SK-N-SH (cell line): ENCODE measurements at regions not wholly inside any gene's neighbourhood (a gene's known extent, or its start where the extent isn't known, plus 50 kb on each side); places are given as distances from the start of the nearest gene placed in this dataset.

Experiments used
- CTCF ChIA-PET: fragments of 300-600, 350-600 bp; formaldehyde crosslinking; extraction: SDS; loops from one replicate; lab custom pipeline; 2021; lab: Yijun Ruan, JAX
- POLR2A ChIA-PET: fragments of 350-600 bp; sonication (Branson Sonifier 250); formaldehyde crosslinking; extraction: SDS; loops from one replicate; lab custom pipeline; 2020; ENCODE audit warnings: antibody characterized with exemption, inconsistent platforms; lab: Yijun Ruan, JAX
- DNase-seq: peaks from one replicate; pipeline ENCODE4 v3.0.0; 2012
- H2AFZ ChIP-seq: fragments of 200-600 bp; sonication (generic); 2 replicates; pipeline ENCODE4 v1.8.1; 2016; ENCODE audit warnings: antibody characterized with exemption, mild to moderate bottlenecking, low read depth
- H3F3A ChIP-seq: fragments of 200-600 bp; sonication (generic); replicated peaks from 2 replicates; pipeline ENCODE3; 2016; ENCODE audit warnings: antibody characterized with exemption, mild to moderate bottlenecking; ENCODE audit not compliant: insufficient read depth
- H3K27ac ChIP-seq, 2 experiments: fragments of 200-500 bp in 1 of 2; fragments of 200-600 bp in 1 of 2; sonication (Bioruptor generic) in 1 of 2; sonication (generic), shearing (Covaris generic) in 1 of 2; 2 replicates each; pipeline versions ENCODE4 v1.5.1 to v1.6.1; 2014 to 2016; ENCODE audit warnings: low read depth in 2 of 2, inconsistent platforms in 1 of 2, low read length in 1 of 2, mild to moderate bottlenecking in 1 of 2, mixed read lengths in 1 of 2
- H3K27me3 ChIP-seq: fragments of 200-600 bp; sonication (generic), shearing (Covaris generic); 2 replicates; pipeline ENCODE4 v1.6.1; 2016; ENCODE audit warnings: mixed run types; ENCODE audit not compliant: insufficient read depth
- H3K36me3 ChIP-seq, 2 experiments: fragments of 200-500 bp in 1 of 2; fragments of 200-600 bp in 1 of 2; sonication (Bioruptor generic) in 1 of 2; sonication (generic) in 1 of 2; replicated peaks in 1 of 2; 2 replicates each; pipeline versions ENCODE3 to v1.5.1; 2014 to 2016; ENCODE audit warnings: low read length in 1 of 2, mild to moderate bottlenecking in 1 of 2; ENCODE audit not compliant: insufficient read depth in 2 of 2, control insufficient read depth in 1 of 2
- H3K4me1 ChIP-seq, 2 experiments: fragments of 200-500 bp in 1 of 2; fragments of 200-600 bp in 1 of 2; sonication (Bioruptor generic) in 1 of 2; sonication (generic), shearing (Covaris generic) in 1 of 2; 2 replicates each; pipeline versions ENCODE4 v1.5.1 to v1.6.1; 2014 to 2016; ENCODE audit warnings: low read depth in 1 of 2, low read length in 1 of 2, mixed run types in 1 of 2; ENCODE audit not compliant: insufficient read depth in 2 of 2, control insufficient read depth in 1 of 2
- H3K4me2 ChIP-seq: fragments of 200-600 bp; sonication (generic), shearing (Covaris generic); 2 replicates; pipeline ENCODE4 v1.6.1; 2017; ENCODE audit warnings: mixed run types
- H3K4me3 ChIP-seq, 2 experiments: fragments of 200-500 bp in 1 of 2; fragments of 200-600 bp in 1 of 2; sonication (Bioruptor generic) in 1 of 2; sonication (generic), shearing (Covaris generic) in 1 of 2; 2 replicates each; pipeline versions ENCODE4 v1.5.1 to v1.8.1; 2014 to 2016; ENCODE audit warnings: low read depth in 2 of 2, inconsistent platforms in 1 of 2, low read length in 1 of 2, mild to moderate bottlenecking in 1 of 2, mixed read lengths in 1 of 2, moderate library complexity in 1 of 2
- H3K79me2 ChIP-seq: fragments of 200-600 bp; sonication (generic); 2 replicates; pipeline ENCODE4 v1.8.1; 2017; ENCODE audit warnings: mild to moderate bottlenecking; ENCODE audit not compliant: insufficient read depth
- H3K9ac ChIP-seq: fragments of 200-600 bp; sonication (generic); 2 replicates; pipeline ENCODE4 v1.6.1; 2017; ENCODE audit warnings: mixed run types
- H3K9me2 ChIP-seq: fragments of 200-600 bp; sonication (generic); 2 replicates; pipeline ENCODE4 v1.6.1; 2017; ENCODE audit warnings: mixed run types
- H3K9me3 ChIP-seq: fragments of 200-600 bp; sonication (generic); 2 replicates; pipeline ENCODE4 v1.6.1; 2017; ENCODE audit warnings: mixed run types, mild to moderate bottlenecking, moderate library complexity
- H4K20me1 ChIP-seq: fragments of 200-600 bp; sonication (generic); 2 replicates; pipeline ENCODE4 v1.6.1; 2017; ENCODE audit warnings: mild to moderate bottlenecking, mixed run types; ENCODE audit not compliant: insufficient read depth
- EP300 ChIP-seq, 2 experiments: IDR thresholded peaks; 2 replicates each; pipeline versions ENCODE4 v1.4.0 to v1.6.1; 2012; ENCODE audit warnings: borderline replicate concordance in 1 of 2, low read depth in 1 of 2, low read length in 1 of 2
- EZH2phosphoT487 ChIP-seq: fragments of 200-600 bp; sonication (generic); IDR thresholded peaks from 2 replicates; pipeline ENCODE4 v1.6.1; 2017; ENCODE audit warnings: low read depth, mixed run types, mild to moderate bottlenecking, antibody characterized with exemption, moderate library complexity, borderline replicate concordance
- MEF2A ChIP-seq: IDR thresholded peaks from 2 replicates; pipeline ENCODE4 v1.4.0; 2012; ENCODE audit warnings: low read depth, borderline replicate concordance
- MXI1 ChIP-seq: IDR thresholded peaks from 2 replicates; pipeline ENCODE4 v1.6.1; 2012; ENCODE audit warnings: mild to moderate bottlenecking, low read depth, low read length, improper control_type of control experiment
- NRF1 ChIP-seq: IDR thresholded peaks from 2 replicates; pipeline ENCODE4 v1.6.1; 2012; ENCODE audit warnings: low read depth, mild to moderate bottlenecking, low read length
- SIN3A ChIP-seq: IDR thresholded peaks from 2 replicates; pipeline ENCODE4 v1.6.1; 2012; ENCODE audit warnings: low read depth, mild to moderate bottlenecking, low read length, moderate library complexity, borderline replicate concordance
- TEAD4 ChIP-seq: IDR thresholded peaks from 2 replicates; pipeline ENCODE4 v1.4.0; 2012; ENCODE audit warnings: mild to moderate bottlenecking, borderline replicate concordance; ENCODE audit not compliant: insufficient read depth
- WGBS: methylation state at CpG from one replicate; pipeline ENCODE4 v1.1.6; 2017; ENCODE audit warnings: low lambda C conversion rate; 5-methylcytosine and 5-hydroxymethylcytosine counted together
- TF ChIP-seq, protein P1 (sequence below): IDR thresholded peaks from 2 replicates; pipeline ENCODE4 v1.6.1; 2012; ENCODE audit warnings: mild to moderate bottlenecking, low read depth, low read length, moderate library complexity
- TF ChIP-seq, protein P2 (sequence below): fragments of 150-350 bp; IDR thresholded peaks from 2 replicates; pipeline ENCODE4 v1.6.1; 2016; ENCODE audit warnings: mild to moderate bottlenecking, low read depth, low read length

DNA sequence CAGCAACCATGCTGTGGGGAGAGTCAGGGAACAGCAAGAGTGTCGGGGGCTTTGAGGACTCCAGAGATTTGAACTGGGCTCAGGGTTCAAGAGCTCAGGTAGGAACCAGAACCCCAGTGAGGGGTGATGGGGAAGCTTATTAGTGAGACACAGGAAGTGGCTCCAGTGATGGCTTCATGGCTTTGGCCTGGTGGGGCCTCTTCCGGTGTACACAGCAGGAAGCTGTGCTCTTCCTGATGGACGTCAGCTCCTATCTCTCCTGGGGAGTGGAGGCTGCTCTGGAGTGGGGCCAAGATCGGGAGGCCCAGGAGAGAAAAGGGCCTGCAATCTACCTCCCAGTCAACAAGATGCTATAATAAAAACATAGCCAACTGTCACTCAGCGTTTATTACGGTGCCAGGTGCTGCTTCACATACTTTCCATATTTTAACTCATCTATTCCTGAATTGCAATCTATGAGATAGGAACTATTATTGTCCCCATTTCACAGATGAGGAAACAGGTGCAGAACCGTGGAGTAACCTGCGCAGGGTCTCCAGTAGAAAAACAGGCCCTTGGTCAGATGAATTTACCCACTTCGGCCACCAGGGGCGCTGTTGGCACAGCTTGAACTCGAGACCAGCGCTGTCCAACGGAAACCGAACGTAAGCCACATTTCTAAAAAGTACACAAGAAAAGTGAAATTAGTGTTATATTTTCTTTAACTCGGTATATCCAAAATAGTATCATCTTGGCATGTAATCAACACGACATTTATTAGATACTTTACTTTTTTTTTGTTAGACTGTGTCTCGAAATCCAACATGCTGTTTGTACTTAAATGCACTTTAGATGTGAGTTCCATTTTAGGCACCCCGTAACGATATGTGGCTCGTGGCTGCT lies 63.6 kb upstream of the DLK1 start (continued):
- TF ChIP-seq, protein P1, sequence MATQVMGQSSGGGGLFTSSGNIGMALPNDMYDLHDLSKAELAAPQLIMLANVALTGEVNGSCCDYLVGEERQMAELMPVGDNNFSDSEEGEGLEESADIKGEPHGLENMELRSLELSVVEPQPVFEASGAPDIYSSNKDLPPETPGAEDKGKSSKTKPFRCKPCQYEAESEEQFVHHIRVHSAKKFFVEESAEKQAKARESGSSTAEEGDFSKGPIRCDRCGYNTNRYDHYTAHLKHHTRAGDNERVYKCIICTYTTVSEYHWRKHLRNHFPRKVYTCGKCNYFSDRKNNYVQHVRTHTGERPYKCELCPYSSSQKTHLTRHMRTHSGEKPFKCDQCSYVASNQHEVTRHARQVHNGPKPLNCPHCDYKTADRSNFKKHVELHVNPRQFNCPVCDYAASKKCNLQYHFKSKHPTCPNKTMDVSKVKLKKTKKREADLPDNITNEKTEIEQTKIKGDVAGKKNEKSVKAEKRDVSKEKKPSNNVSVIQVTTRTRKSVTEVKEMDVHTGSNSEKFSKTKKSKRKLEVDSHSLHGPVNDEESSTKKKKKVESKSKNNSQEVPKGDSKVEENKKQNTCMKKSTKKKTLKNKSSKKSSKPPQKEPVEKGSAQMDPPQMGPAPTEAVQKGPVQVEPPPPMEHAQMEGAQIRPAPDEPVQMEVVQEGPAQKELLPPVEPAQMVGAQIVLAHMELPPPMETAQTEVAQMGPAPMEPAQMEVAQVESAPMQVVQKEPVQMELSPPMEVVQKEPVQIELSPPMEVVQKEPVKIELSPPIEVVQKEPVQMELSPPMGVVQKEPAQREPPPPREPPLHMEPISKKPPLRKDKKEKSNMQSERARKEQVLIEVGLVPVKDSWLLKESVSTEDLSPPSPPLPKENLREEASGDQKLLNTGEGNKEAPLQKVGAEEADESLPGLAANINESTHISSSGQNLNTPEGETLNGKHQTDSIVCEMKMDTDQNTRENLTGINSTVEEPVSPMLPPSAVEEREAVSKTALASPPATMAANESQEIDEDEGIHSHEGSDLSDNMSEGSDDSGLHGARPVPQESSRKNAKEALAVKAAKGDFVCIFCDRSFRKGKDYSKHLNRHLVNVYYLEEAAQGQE: peak; percentile 91
- no peak for TF ChIP-seq MXI1
- no peak for TF ChIP-seq SIN3A
- TF ChIP-seq MEF2A: no peak
- TF ChIP-seq NRF1: 0 out of 2 replicates have a peak, but pooled peaks have one; percentile 9
- no peak for TF ChIP-seq TEAD4
- no peak for TF ChIP-seq EZH2phosphoT487
- TF ChIP-seq, protein P2, sequence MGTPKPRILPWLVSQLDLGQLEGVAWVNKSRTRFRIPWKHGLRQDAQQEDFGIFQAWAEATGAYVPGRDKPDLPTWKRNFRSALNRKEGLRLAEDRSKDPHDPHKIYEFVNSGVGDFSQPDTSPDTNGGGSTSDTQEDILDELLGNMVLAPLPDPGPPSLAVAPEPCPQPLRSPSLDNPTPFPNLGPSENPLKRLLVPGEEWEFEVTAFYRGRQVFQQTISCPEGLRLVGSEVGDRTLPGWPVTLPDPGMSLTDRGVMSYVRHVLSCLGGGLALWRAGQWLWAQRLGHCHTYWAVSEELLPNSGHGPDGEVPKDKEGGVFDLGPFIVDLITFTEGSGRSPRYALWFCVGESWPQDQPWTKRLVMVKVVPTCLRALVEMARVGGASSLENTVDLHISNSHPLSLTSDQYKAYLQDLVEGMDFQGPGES: no peak

DNA sequence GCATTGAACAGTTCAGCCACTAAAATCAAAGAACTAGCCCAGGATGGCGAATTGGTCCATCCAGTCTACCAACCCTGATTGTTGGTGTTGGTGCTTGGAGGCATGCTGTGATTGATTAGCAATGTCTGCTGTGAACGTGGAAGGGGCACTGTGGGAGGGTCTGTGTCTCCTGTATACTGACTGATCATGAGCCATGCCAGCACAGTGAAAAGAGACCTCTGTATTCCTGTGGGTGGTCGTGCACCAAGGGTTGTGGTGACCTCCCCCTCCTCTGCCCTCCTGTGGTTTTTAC lies 63.0 kb upstream of the DLK1 start:
- H3K4me2 ChIP-seq: no peak overlapping the region
- no peak overlapping the region for H3K4me3 ChIP-seq
- H3K9me2 ChIP-seq: no peaks in the 10 kb centered on the region
- H3K27me3 ChIP-seq: no peaks in the 10 kb centered on the region
- no peaks in the 10 kb centered on the region for H3F3A ChIP-seq
- no peak overlapping the region for H2AFZ ChIP-seq
- CTCF ChIA-PET: interaction anchor here (0.9 to 6.6 kb wide), 22 partner anchors 9 to 924 kb away, joined by 3 to 52 read pairs (median 5); partner anchors contain the start of genes DLK1 and RTL1
- DNase-seq: no peak
- H3K27ac ChIP-seq: peak overlapping the region in 1 of 2 experiments; percentile 77; a peak in 2 of 4 replicates
- TF ChIP-seq SIN3A: no peak
- no peak for TF ChIP-seq EP300 (IDR thresholded peaks at IDR 0.05; ENCODE audit: borderline replicate concordance in 1 of 2, low read depth in 1 of 2, low read length in 1 of 2)
- no peaks in the 10 kb centered on the region for H3K9me3 ChIP-seq
- no peak overlapping the region for H3K9ac ChIP-seq
- H3K36me3 ChIP-seq: no peaks in the 10 kb centered on the region
- H3K4me1 ChIP-seq: peaks cover 0 to 48% of the 10 kb centered on the region in 2 experiments; a peak in 1 of 4 replicates
- no peaks in the 10 kb centered on the region for H3K79me2 ChIP-seq
- 35% methylated on average over 2 of the region's 3 CpGs for WGBS
- H4K20me1 ChIP-seq: no peaks in the 10 kb centered on the region
- POLR2A ChIA-PET: interaction anchor here (0.9 to 1.0 kb wide), 3 partner anchors 11 to 73 kb away, joined by 3 to 5 read pairs (median 4); no protein-coding TSS in a partner anchor
